SK-N-SH treated with all-trans-retinoic acid at 6 μM for 48 hours (cell line): ENCODE measurements at regions not wholly inside any gene's neighbourhood (a gene's known extent, or its start where the extent isn't known, plus 50 kb on each side); places are given as distances from the start of the nearest gene placed in this dataset.

Experiments used
- ATAC-seq: fragments of 200-7000 bp; cut with Tn5 transposase; 3 replicates; pipeline ENCODE4 v1.9.1; 2020; ENCODE audit warnings: mild to moderate bottlenecking, moderate library complexity
- ARNTL ChIP-seq: fragments of 450-650 bp; formaldehyde crosslinking; IDR thresholded peaks from 2 replicates; pipeline ENCODE4 v1.5.0; 2020; ENCODE audit warnings: low read depth, mild to moderate bottlenecking, moderate library complexity, borderline replicate concordance
- BACH2 ChIP-seq: fragments of 250-450 bp; sonication (Bioruptor Pico); IDR thresholded peaks from 2 replicates; pipeline ENCODE4 v1.9.0; 2021; ENCODE audit warnings: mild to moderate bottlenecking, borderline replicate concordance
- CSDC2 ChIP-seq: fragments of 250-450 bp; sonication (Bioruptor Pico); IDR thresholded peaks from 2 replicates; pipeline ENCODE4 v1.5.0; 2020; ENCODE audit warnings: mild to moderate bottlenecking, moderate library complexity
- CSRNP3 ChIP-seq: fragments of 250-450 bp; sonication (Bioruptor Pico); IDR thresholded peaks from 2 replicates; pipeline ENCODE4 v1.5.1; 2021; ENCODE audit warnings: mild to moderate bottlenecking, moderate library complexity
- ESRRG ChIP-seq: fragments of 250-450 bp; sonication (Bioruptor Pico); IDR thresholded peaks from 2 replicates; pipeline ENCODE4 v1.6.1; 2021; ENCODE audit warnings: mild to moderate bottlenecking
- GLIS3 ChIP-seq: fragments of 250-450 bp; sonication (Bioruptor Pico); IDR thresholded peaks from 2 replicates; pipeline ENCODE4 v1.5.0; 2020; ENCODE audit warnings: mild to moderate bottlenecking, moderate library complexity
- ISL1 ChIP-seq: fragments of 250-450 bp; sonication (Bioruptor Pico); IDR thresholded peaks from 2 replicates; pipeline ENCODE4 v2.1.2; 2022; ENCODE audit warnings: mild to moderate bottlenecking, moderate library complexity
- OSR1 ChIP-seq: fragments of 250-450 bp; sonication (Bioruptor Pico); IDR thresholded peaks from 2 replicates; pipeline ENCODE4 v1.8.0; 2022; ENCODE audit warnings: moderate library complexity, mild to moderate bottlenecking, inconsistent platforms
- PATZ1 ChIP-seq: fragments of 250-450 bp; sonication (Bioruptor Pico); IDR thresholded peaks from 2 replicates; pipeline ENCODE4 v1.8.0; 2020; ENCODE audit warnings: mild to moderate bottlenecking, moderate library complexity, borderline replicate concordance
- RARB ChIP-seq: fragments of 250-450 bp; sonication (Bioruptor Pico); IDR thresholded peaks from 2 replicates; pipeline ENCODE4 v1.8.0; 2021; ENCODE audit warnings: mild to moderate bottlenecking, moderate library complexity
- SNAI2 ChIP-seq: fragments of 250-450 bp; sonication (Bioruptor Pico); IDR thresholded peaks from 2 replicates; pipeline ENCODE4 v1.5.0; 2020; ENCODE audit warnings: mild to moderate bottlenecking, moderate library complexity
- TCF4 ChIP-seq: fragments of 250-450 bp; sonication (Bioruptor Pico); IDR thresholded peaks from 2 replicates; pipeline ENCODE4 v1.8.0; 2021; ENCODE audit warnings: mild to moderate bottlenecking, moderate library complexity, borderline replicate concordance
- TOX ChIP-seq: fragments of 250-450 bp; sonication (Bioruptor Pico); IDR thresholded peaks from 2 replicates; pipeline ENCODE4 v1.8.0; 2021; ENCODE audit warnings: mild to moderate bottlenecking, moderate library complexity, borderline replicate concordance
- TSHZ2 ChIP-seq: fragments of 250-450 bp; sonication (Bioruptor Pico); IDR thresholded peaks from 2 replicates; pipeline ENCODE4 v1.5.0; 2020; ENCODE audit warnings: mild to moderate bottlenecking, moderate library complexity
- ZFP3 ChIP-seq: fragments of 250-450 bp; sonication (Bioruptor Pico); IDR thresholded peaks from 2 replicates; pipeline ENCODE4 v1.5.0; 2020; ENCODE audit warnings: mild to moderate bottlenecking, moderate library complexity
- ZFP30 ChIP-seq: fragments of 450-650 bp; formaldehyde crosslinking; IDR thresholded peaks from 2 replicates; pipeline ENCODE4 v1.5.0; 2022; ENCODE audit warnings: mild to moderate bottlenecking, moderate library complexity
- ZNF565 ChIP-seq: fragments of 450-650 bp; formaldehyde crosslinking; conservative IDR thresholded peaks from 2 replicates; pipeline ENCODE4 v1.5.0; 2020; ENCODE audit warnings: low read depth, mild to moderate bottlenecking, moderate library complexity
- ZNF70 ChIP-seq: fragments of 450-650 bp; formaldehyde crosslinking; IDR thresholded peaks from 2 replicates; pipeline ENCODE4 v1.5.0; 2020; ENCODE audit warnings: mild to moderate bottlenecking, moderate library complexity
- ZNF8 ChIP-seq: fragments of 450-650 bp; formaldehyde crosslinking; IDR thresholded peaks from 2 replicates; pipeline ENCODE4 v1.5.0; 2020; ENCODE audit warnings: mild to moderate bottlenecking, moderate library complexity
- TF ChIP-seq, protein P1 (sequence below): fragments of 250-450 bp; sonication (Bioruptor Pico); IDR thresholded peaks from 2 replicates; pipeline ENCODE4 v1.8.0; 2021; ENCODE audit warnings: low read depth, mild to moderate bottlenecking, moderate library complexity, borderline replicate concordance
- TF ChIP-seq, protein P2 (sequence below): fragments of 250-450 bp; sonication (Bioruptor Pico); IDR thresholded peaks from 2 replicates; pipeline ENCODE4 v1.5.1; 2020; ENCODE audit warnings: low read depth, mild to moderate bottlenecking, moderate library complexity

DNA sequence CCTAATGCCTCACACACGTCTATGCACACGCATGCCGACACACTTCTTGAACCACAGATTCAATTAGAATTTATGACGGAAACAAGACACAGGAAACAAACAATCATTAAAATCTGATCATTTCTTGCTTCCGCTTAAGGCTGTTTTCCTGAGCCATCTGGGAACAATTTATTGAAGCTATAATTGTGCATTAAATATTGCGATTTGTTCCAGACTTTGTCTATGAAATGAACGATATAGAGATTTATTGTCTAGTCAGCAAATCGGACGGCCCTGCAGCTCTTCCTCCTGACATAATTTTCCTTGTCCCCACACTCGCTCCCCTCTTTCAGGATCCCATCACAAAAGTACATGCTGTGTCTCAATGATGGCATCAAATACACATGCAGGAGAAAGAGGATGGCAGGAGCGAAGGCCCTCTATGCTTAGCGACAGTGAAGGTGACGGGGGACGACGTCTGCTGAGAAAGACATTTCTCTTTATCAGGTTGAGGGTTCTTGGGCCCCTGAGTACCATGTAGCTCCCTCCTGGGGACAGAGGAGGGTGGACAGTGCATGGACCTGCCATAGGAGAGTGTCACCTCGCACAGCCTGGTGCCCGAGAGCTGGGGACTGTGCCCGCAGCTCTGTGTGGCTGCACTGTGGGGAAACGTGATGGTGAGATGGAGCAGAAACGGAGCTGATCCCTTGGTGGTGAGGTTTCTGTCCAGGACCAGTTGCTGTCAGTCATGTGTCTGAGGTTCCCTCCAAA is 157.3 kb downstream of the ACKR3 start (continued):
- TF ChIP-seq CSRNP3 (CRISPR knock-in tag): no peak
- no peak for TF ChIP-seq ISL1 (CRISPR knock-in tag)

DNA sequence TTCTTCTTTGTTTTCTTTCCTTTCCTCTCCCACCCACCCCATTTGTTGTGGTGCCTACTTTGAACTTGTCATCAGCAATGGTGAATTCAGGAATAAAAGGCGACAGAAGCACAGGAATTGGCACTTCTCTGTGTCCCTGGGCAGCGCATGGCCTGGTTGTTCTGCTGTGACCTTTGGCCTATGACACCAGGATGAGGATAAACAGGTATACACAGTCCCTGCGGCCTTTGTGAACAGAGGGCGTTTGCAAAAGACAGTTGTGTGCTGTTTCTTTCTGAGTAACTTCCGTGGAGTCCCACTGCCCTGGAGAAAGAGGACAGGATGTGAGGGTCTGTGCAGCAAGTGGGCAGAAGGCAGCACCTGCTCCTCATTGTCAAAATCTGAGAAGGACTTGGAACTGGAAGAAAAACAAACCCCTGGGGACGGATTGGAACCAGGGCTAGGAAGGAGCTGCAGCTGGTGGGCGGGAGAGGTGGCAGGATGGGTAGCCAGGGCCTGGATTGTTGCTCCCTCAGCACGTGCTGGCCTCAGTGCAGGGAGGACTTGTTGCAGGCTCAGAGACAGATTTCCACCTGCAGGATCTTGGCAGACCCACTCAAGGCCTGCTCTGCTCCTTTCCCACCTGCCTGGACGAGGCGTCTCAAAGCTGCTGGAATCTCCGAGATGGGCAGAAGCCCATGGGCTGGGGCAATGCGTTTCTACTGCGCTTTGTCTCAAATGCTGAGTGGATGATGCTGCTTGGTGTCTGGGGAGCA is 159.5 kb downstream of the ACKR3 start:
- no peak for ATAC-seq
- no peak for TF ChIP-seq ZNF8
- TF ChIP-seq TOX (CRISPR knock-in tag): no peak
- no peak for TF ChIP-seq ZNF565 (CRISPR knock-in tag)
- no peak for TF ChIP-seq CSRNP3 (CRISPR knock-in tag)
- TF ChIP-seq ARNTL (CRISPR knock-in tag): no peak
- TF ChIP-seq ZFP3 (CRISPR knock-in tag): no peak
- TF ChIP-seq BACH2 (CRISPR knock-in tag): no peak
- no peak for TF ChIP-seq SNAI2 (CRISPR knock-in tag)
- no peak for TF ChIP-seq ZFP30 (CRISPR knock-in tag)
- TF ChIP-seq, protein P1, sequence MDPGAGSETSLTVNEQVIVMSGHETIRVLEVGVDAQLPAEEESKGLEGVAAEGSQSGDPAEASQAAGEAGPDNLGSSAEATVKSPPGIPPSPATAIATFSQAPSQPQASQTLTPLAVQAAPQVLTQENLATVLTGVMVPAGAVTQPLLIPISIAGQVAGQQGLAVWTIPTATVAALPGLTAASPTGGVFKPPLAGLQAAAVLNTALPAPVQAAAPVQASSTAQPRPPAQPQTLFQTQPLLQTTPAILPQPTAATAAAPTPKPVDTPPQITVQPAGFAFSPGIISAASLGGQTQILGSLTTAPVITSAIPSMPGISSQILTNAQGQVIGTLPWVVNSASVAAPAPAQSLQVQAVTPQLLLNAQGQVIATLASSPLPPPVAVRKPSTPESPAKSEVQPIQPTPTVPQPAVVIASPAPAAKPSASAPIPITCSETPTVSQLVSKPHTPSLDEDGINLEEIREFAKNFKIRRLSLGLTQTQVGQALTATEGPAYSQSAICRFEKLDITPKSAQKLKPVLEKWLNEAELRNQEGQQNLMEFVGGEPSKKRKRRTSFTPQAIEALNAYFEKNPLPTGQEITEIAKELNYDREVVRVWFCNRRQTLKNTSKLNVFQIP (CRISPR knock-in tag): no peak
- TF ChIP-seq CSDC2 (CRISPR knock-in tag): no peak
- TF ChIP-seq OSR1 (CRISPR knock-in tag): no peak
- TF ChIP-seq TCF4 (CRISPR knock-in tag): no peak
- no peak for TF ChIP-seq GLIS3 (CRISPR knock-in tag)
- TF ChIP-seq ESRRG: no peak
- TF ChIP-seq ZNF70 (CRISPR knock-in tag): no peak
- TF ChIP-seq TSHZ2 (CRISPR knock-in tag): no peak
- no peak for TF ChIP-seq PATZ1
- no peak for TF ChIP-seq RARB (CRISPR knock-in tag)
- TF ChIP-seq, protein P2, sequence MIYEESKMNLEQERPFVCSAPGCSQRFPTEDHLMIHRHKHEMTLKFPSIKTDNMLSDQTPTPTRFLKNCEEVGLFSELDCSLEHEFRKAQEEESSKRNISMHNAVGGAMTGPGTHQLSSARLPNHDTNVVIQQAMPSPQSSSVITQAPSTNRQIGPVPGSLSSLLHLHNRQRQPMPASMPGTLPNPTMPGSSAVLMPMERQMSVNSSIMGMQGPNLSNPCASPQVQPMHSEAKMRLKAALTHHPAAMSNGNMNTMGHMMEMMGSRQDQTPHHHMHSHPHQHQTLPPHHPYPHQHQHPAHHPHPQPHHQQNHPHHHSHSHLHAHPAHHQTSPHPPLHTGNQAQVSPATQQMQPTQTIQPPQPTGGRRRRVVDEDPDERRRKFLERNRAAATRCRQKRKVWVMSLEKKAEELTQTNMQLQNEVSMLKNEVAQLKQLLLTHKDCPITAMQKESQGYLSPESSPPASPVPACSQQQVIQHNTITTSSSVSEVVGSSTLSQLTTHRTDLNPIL (CRISPR knock-in tag): no peak
